ENCODE measurements at regions not wholly inside any gene's neighbourhood (a gene's known extent, or its start where the extent isn't known, plus 50 kb on each side); places are given as distances from the start of the nearest gene placed in this dataset.

GRCh38 chr7:106600569-106601373, 60.2 kb downstream of the CCDC71L start:
- intact Hi-C loops (cut with DNase I) = no loop called here
- WGBS, 2 donors = 73 to 77% methylated on average over 3 of the region's 3 CpGs

GRCh38 chr7:106599343-106599698, 61.6 kb downstream of the CCDC71L start:
- Histone ChIP-seq H3K9me3 (no peaks in the 10 kb centered on the region), H3K27me3 (no peaks in the 10 kb centered on the region), H3K4me3 (no peak overlapping the region), H3K4me1 (peaks cover 0 to 9% (median 3%) of the 10 kb centered on the region in 3 donors), H3K27ac (no peak overlapping the region), H3K36me3 (no peaks in the 10 kb centered on the region)
- no peak for TF ChIP-seq CTCF (IDR thresholded peaks at IDR 0.05)
- no peak for TF ChIP-seq POLR2A (IDR thresholded peaks at IDR 0.05)
- intact Hi-C loops (cut with DNase I) = no loop called here
- DNase-seq = no peak
- 36 to 39% methylated on average over 3 of the region's 3 CpGs for WGBS, 2 donors

More at GRCh38 chr7:106600569-106601373, 60.2 kb downstream of the CCDC71L start:
- Histone ChIP-seq H3K9me3 (no peaks in the 10 kb centered on the region), H3K27ac (no peak overlapping the region), H3K27me3 (no peaks in the 10 kb centered on the region), H3K4me1 (peaks cover 0 to 9% (median 3%) of the 10 kb centered on the region in 3 donors), H3K4me3 (no peak overlapping the region), H3K36me3 (no peaks in the 10 kb centered on the region)
- no peak for TF ChIP-seq CTCF (IDR thresholded peaks at IDR 0.05)
- TF ChIP-seq POLR2A (IDR thresholded peaks at IDR 0.05) = no peak
- DNase-seq = no peak

- H3K36me3 ChIP-seq = no peaks in the 10 kb centered on the region
- DNase-seq = peak; percentile 28
- peak overlapping the region in 3 of 4 donors; percentile 10 to 52 (median 23) for H3K4me3 ChIP-seq
- peaks cover 0 to 9% (median 3%) of the 10 kb centered on the region in 3 donors for H3K4me1 ChIP-seq
- no peak overlapping the region for H3K27ac ChIP-seq
- no peaks in the 10 kb centered on the region for H3K27me3 ChIP-seq
- no peak for TF ChIP-seq POLR2A (IDR thresholded peaks at IDR 0.05)
- TF ChIP-seq CTCF (IDR thresholded peaks at IDR 0.05) = no peak
- intact Hi-C loops (cut with DNase I) = no loop called here
- H3K9me3 ChIP-seq = no peaks in the 10 kb centered on the region
- WGBS, 2 donors = 8 to 14% methylated on average over 6 of the region's 6 CpGs
Measured at GRCh38 chr7:106598663-106599342, 62.2 kb downstream of the CCDC71L start.

- intact Hi-C loops (cut with DNase I) = no loop called here
- Histone ChIP-seq H3K4me3 (peak overlapping the region in 1 of 4 donors; percentile 52), H3K4me1 (peaks cover 0 to 9% (median 3%) of the 10 kb centered on the region in 3 donors), H3K27me3 (no peaks in the 10 kb centered on the region), H3K36me3 (no peaks in the 10 kb centered on the region), H3K9me3 (no peaks in the 10 kb centered on the region), H3K27ac (no peak overlapping the region)
- no peak for TF ChIP-seq POLR2A (IDR thresholded peaks at IDR 0.05)
- no peak for DNase-seq
- WGBS, 2 donors = 76 to 81% methylated on average over 5 of the region's 5 CpGs
Measured at GRCh38 chr7:106597751-106598546, 63.0 kb downstream of the CCDC71L start.

GRCh38 chr7:106597014-106597413, 63.9 kb downstream of the CCDC71L start:
- intact Hi-C loops (cut with DNase I) = no loop called here
- Histone ChIP-seq H3K9me3 (no peaks in the 10 kb centered on the region), H3K36me3 (no peaks in the 10 kb centered on the region), H3K27me3 (no peaks in the 10 kb centered on the region), H3K27ac (no peak overlapping the region), H3K4me3 (no peak overlapping the region), H3K4me1 (peaks cover 0 to 9% (median 3%) of the 10 kb centered on the region in 3 donors)
- 57 to 71% methylated on average over 2 of the region's 2 CpGs for WGBS, 2 donors
- TF ChIP-seq POLR2A (IDR thresholded peaks at IDR 0.05) = no peak
- TF ChIP-seq CTCF (IDR thresholded peaks at IDR 0.05) = no peak
- DNase-seq = no peak
